ENCODE measurements at regions not wholly inside any gene's neighbourhood (a gene's known extent, or its start where the extent isn't known, plus 50 kb on each side); places are given as distances from the start of the nearest gene placed in this dataset.

GRCh38 chr10:131758939-131759301 is 141.9 kb upstream of the PPP2R2D start:
- no peaks in the 10 kb centered on the region for H3K9me1 ChIP-seq (replicated peaks; ENCODE audit: control insufficient read depth, extremely low read depth, insufficient read depth, low read length)
- DNase-seq (ENCODE audit: low read depth, low spot score) (no peak), FAIRE-seq (no peak)
- no peak overlapping the region for H2AFZ ChIP-seq (ENCODE audit: low read depth, low read length)
- H3K79me2 ChIP-seq (ENCODE audit: control insufficient read depth, insufficient read depth, low read length), result no peaks in the 10 kb centered on the region
- no peak overlapping the region for H3K4me2 ChIP-seq (ENCODE audit: insufficient read depth, low read length)
- H4K20me1 ChIP-seq (replicated peaks; ENCODE audit: control insufficient read depth, extremely low read depth, insufficient read depth, low read length), result no peaks in the 10 kb centered on the region
- H3K27ac ChIP-seq (ENCODE audit: insufficient read depth, low read depth, low read length), result no peak overlapping the region
- no peak overlapping the region for H3K4me3 ChIP-seq (replicated peaks in 1 of 3; ENCODE audit: insufficient read depth in 1 of 3, low read depth in 1 of 3, low read length in 3 of 3)
- no peaks in the 10 kb centered on the region for H3K4me1 ChIP-seq (ENCODE audit: control insufficient read depth, extremely low read depth, insufficient read depth, low read length)
- no TSS peak for BruUV-seq (replicated peaks)
- H3K9ac ChIP-seq (replicated peaks; ENCODE audit: extremely low read depth, insufficient read depth, low read length), result no peak overlapping the region
- TF ChIP-seq MYC (IDR thresholded peaks at IDR 0.05; ENCODE audit: low read depth, low read length) (no peak), EZH2 (IDR thresholded peaks at IDR 0.05; ENCODE audit: borderline replicate concordance, low read depth, low read length, severe bottlenecking) (no peak), MAX (IDR thresholded peaks at IDR 0.05; ENCODE audit: insufficient read depth, insufficient read length) (no peak), FOS (IDR thresholded peaks at IDR 0.05; ENCODE audit: borderline replicate concordance, insufficient read depth, low read length) (no peak), CTCF (IDR thresholded peaks at IDR 0.05; ENCODE audit: extremely low read depth in 1 of 2, insufficient read depth in 1 of 2, low read depth in 1 of 2, low read length in 2 of 2) (no peak), POLR2A (IDR thresholded peaks at IDR 0.05; ENCODE audit: low read depth, low read length) (no peak), GATA2 (IDR thresholded peaks at IDR 0.05; ENCODE audit: insufficient read depth, insufficient read length, low read depth, low read length) (no peak), POLR2AphosphoS5 (IDR thresholded peaks at IDR 0.05; ENCODE audit: insufficient read depth, low read depth, low read length) (no peak), JUN (IDR thresholded peaks at IDR 0.05; ENCODE audit: borderline replicate concordance, insufficient read depth, insufficient read length, low read depth) (no peak)
- CTCF ChIA-PET, result no interaction called here
- POLR2A ChIA-PET, result no interaction called here
- H3K27me3 ChIP-seq (ENCODE audit: control insufficient read depth in 2 of 2, insufficient read depth in 2 of 2, low read length in 2 of 2), result no peaks in the 10 kb centered on the region
- H3K36me3 ChIP-seq (ENCODE audit: control insufficient read depth in 2 of 2, extremely low read depth in 1 of 2, insufficient read depth in 2 of 2, low read length in 2 of 2), result no peaks in the 10 kb centered on the region
- dilution Hi-C loops (cut with MboI; ENCODE audit: extremely low pct_ligation_motif_present, low sequenced_read_pairs) (no loop called here), intact Hi-C loops (cut with micrococcal nuclease) (no loop called here)
- peaks cover 6% of the 10 kb centered on the region for H3K9me3 ChIP-seq (replicated peaks; ENCODE audit: control insufficient read depth, insufficient read depth, low read length)
